Parathyroid adenoma (tissue), 2 donors: ENCODE measurements at regions not wholly inside any gene's neighbourhood (a gene's known extent, or its start where the extent isn't known, plus 50 kb on each side); places are given as distances from the start of the nearest gene placed in this dataset.

Experiments
- H2AFZ ChIP-seq: fragments of 300-600 bp; sonication (generic); one replicate; pipeline ENCODE4 v1.7.0; 2017; ENCODE audit warnings: antibody characterized with exemption, mild to moderate bottlenecking
- H3K27ac ChIP-seq: fragments of 300-600 bp; sonication (generic); one replicate; pipeline ENCODE4 v1.7.0; 2017
- H3K27me3 ChIP-seq: fragments of 300-600 bp; sonication (generic); one replicate; pipeline ENCODE4 v1.7.0; 2017; ENCODE audit warnings: low read length; ENCODE audit not compliant: control insufficient read depth, insufficient read depth
- H3K36me3 ChIP-seq: fragments of 300-600 bp; sonication (generic); one replicate; pipeline ENCODE4 v1.7.0; 2017; ENCODE audit warnings: low read length; ENCODE audit not compliant: control insufficient read depth, insufficient read depth
- H3K4me1 ChIP-seq: fragments of 300-600 bp; sonication (generic); one replicate; pipeline ENCODE4 v1.7.0; 2017; ENCODE audit warnings: control low read depth
- H3K4me2 ChIP-seq: fragments of 300-600 bp; sonication (generic); one replicate; pipeline ENCODE4 v1.7.0; 2017; ENCODE audit warnings: low read length
- H3K4me3 ChIP-seq: fragments of 300-600 bp; sonication (generic); one replicate; pipeline ENCODE4 v1.7.0; 2017; ENCODE audit warnings: low read depth, low read length
- H3K79me2 ChIP-seq: fragments of 300-600 bp; sonication (generic); one replicate; pipeline ENCODE4 v1.7.0; 2017; ENCODE audit warnings: control low read depth
- H3K9ac ChIP-seq: fragments of 300-600 bp; sonication (generic); one replicate; pipeline ENCODE4 v1.7.0; 2017; ENCODE audit warnings: mild to moderate bottlenecking
- H3K9me3 ChIP-seq: fragments of 300-600 bp; sonication (generic); one replicate; pipeline ENCODE4 v1.7.0; 2017; ENCODE audit warnings: low read length; ENCODE audit not compliant: control insufficient read depth
- CTCF ChIP-seq: fragments of 300-600 bp; sonication (generic); IDR thresholded peaks from one replicate; pipeline ENCODE4 v1.7.0; 2017; ENCODE audit warnings: antibody characterized with exemption, mild to moderate bottlenecking
- donor health status: primary hyperparathyroidism.

GRCh38 chr2:114108824-114109416 lies 219.0 kb downstream of the ACTR3 start:
- H3K9me3 ChIP-seq = no peaks in the 10 kb centered on the region
- no peak for TF ChIP-seq CTCF

GRCh38 chr2:114111329-114111728 lies 221.4 kb downstream of the ACTR3 start:
- no peaks in the 10 kb centered on the region for H3K4me1 ChIP-seq
- no peak overlapping the region for H3K4me2 ChIP-seq
- no peak overlapping the region for H2AFZ ChIP-seq
- TF ChIP-seq CTCF = no peak
- H3K36me3 ChIP-seq = no peaks in the 10 kb centered on the region
- H3K27me3 ChIP-seq = no peaks in the 10 kb centered on the region
- no peak overlapping the region for H3K27ac ChIP-seq
- no peak overlapping the region for H3K4me3 ChIP-seq
- no peaks in the 10 kb centered on the region for H3K79me2 ChIP-seq
- no peaks in the 10 kb centered on the region for H3K9me3 ChIP-seq
- no peak overlapping the region for H3K9ac ChIP-seq

More at GRCh38 chr2:114108824-114109416, 219.0 kb downstream of the ACTR3 start:
- Histone ChIP-seq H3K4me1 (no peaks in the 10 kb centered on the region), H3K4me3 (no peak overlapping the region), H3K4me2 (no peak overlapping the region), H2AFZ (no peak overlapping the region), H3K36me3 (no peaks in the 10 kb centered on the region), H3K27ac (no peak overlapping the region), H3K27me3 (no peaks in the 10 kb centered on the region), H3K9ac (no peak overlapping the region), H3K79me2 (no peaks in the 10 kb centered on the region)

GRCh38 chr2:114113518-114113917 lies 223.6 kb downstream of the ACTR3 start:
- Histone ChIP-seq H3K27me3 (no peaks in the 10 kb centered on the region), H3K36me3 (no peaks in the 10 kb centered on the region), H3K27ac (no peak overlapping the region), H3K4me2 (no peak overlapping the region), H3K79me2 (no peaks in the 10 kb centered on the region), H3K9me3 (no peaks in the 10 kb centered on the region), H3K4me1 (no peaks in the 10 kb centered on the region), H3K4me3 (no peak overlapping the region), H2AFZ (no peak overlapping the region), H3K9ac (no peak overlapping the region)
- no peak for TF ChIP-seq CTCF

- H3K27me3 ChIP-seq = no peaks in the 10 kb centered on the region
- no peak overlapping the region for H3K4me2 ChIP-seq
- no peak overlapping the region for H3K9ac ChIP-seq
- H3K36me3 ChIP-seq = no peaks in the 10 kb centered on the region
- H3K27ac ChIP-seq = no peak overlapping the region
- H3K4me1 ChIP-seq = peaks cover 2% of the 10 kb centered on the region
- no peak overlapping the region for H2AFZ ChIP-seq
- no peak overlapping the region for H3K4me3 ChIP-seq
- H3K9me3 ChIP-seq = no peaks in the 10 kb centered on the region
- H3K79me2 ChIP-seq = no peaks in the 10 kb centered on the region
- no peak for TF ChIP-seq CTCF
These were observed 228.2 kb downstream of the ACTR3 start for GRCh38 chr2:114118088-114118487.

- Histone ChIP-seq H3K36me3 (no peaks in the 10 kb centered on the region), H3K9me3 (no peaks in the 10 kb centered on the region), H3K9ac (no peak overlapping the region), H3K4me3 (no peak overlapping the region), H3K27ac (no peak overlapping the region), H2AFZ (no peak overlapping the region), H3K4me1 (peaks cover 7% of the 10 kb centered on the region), H3K27me3 (no peaks in the 10 kb centered on the region), H3K4me2 (no peak overlapping the region), H3K79me2 (no peaks in the 10 kb centered on the region)
- TF ChIP-seq CTCF = no peak
These were observed 230.0 kb downstream of the ACTR3 start for GRCh38 chr2:114119862-114120261.
